GM19328 (cell line): ENCODE measurements at regions not wholly inside any gene's neighbourhood (a gene's known extent, or its start where the extent isn't known, plus 50 kb on each side); places are given as distances from the start of the nearest gene placed in this dataset.
A peak's percentile ranks its signal among the peaks of the same experiment; 100 is the strongest.

Source experiments
- ATAC-seq: cut with Tn5 transposase; IDR thresholded peaks from one replicate; pipeline ENCODE4 v1.9.1; 2021; ENCODE audit warnings: mild to moderate bottlenecking, moderate library complexity; ENCODE audit not compliant: unreplicated experiment

DNA sequence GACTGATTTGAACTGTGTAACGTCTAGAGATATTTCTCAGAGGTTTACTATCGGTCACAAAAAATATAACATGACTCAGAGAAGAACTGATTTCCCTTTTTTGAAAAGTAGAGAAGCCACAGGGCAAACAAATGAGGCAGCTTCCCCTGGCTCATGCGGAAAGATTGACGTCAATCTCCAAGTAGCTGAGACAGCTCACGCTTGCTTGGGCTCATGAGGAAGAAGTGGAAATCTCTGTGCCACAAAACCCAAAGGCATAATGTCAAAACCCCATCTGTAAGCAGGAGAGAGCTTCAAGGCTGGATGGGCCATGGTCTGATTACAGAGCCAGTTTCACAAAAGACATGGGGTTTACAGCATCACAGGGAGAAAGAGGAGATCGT, 188.1 kb downstream of the ARL4C start:
- peak; percentile 79 for ATAC-seq

DNA sequence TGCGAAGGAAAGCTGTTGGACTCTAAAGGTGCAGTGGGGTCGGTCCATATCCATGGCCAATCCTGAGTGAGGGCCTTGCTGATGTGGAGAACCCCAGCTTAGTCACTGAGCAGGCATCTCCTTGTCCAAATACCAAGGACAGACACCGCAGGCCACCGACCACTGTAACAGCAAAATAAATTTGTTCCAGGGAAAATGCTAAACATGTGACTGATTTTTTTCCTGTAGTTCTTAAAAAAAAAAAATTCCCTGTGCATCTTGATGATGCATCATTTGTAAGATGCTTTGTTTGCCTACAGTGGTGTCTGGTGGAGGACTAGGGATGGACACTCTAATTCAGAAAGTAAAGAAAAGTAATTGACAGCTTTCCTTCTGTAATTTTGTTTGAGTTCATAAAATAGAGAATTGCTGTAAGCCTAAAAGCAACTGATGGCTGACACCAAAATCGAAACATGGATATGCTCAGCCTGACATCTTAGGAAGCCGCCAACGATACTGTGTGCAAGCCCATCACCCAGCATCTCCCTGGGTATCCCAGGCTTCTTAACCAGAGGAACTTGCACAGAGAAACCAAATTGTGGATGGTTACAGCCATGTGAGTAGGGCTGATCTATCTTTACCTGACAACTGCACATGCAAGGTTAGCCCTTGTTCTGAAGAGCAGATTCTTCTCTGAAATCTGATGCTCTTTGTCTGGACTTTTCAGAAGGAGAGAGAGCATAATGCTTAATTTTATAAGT, 188.6 kb downstream of the ARL4C start:
- peak; percentile 26 for ATAC-seq

DNA sequence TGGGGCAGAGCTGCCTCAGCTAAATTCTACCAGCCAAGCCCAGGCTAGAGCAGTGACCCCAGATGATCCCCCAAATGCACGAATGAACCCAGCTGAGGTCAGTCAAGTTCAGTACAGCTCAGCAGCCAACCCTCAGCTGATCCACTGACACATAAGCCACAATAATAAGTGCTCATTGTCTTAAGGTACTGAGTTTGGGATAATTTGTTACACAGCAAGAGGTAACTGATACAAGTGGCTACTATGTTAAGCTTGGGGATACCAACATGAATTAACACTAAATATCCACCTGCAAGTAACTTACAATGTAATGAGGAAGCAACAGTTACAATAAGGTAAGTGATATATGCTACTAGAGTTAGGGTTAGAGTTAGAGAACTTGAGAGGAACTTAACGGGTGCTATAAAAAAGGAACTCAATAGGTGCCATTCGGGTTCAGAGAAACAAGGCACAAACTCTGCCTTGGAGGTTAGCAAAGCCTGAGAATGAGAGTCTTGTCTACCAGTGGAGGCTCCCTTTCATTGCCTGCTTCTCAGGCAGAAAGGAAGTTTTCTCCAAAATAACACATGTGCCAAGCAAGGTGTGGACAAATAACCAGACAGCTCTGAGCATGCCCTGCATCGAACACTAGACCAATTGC, 189.4 kb downstream of the ARL4C start:
- ATAC-seq, result no peak

DNA sequence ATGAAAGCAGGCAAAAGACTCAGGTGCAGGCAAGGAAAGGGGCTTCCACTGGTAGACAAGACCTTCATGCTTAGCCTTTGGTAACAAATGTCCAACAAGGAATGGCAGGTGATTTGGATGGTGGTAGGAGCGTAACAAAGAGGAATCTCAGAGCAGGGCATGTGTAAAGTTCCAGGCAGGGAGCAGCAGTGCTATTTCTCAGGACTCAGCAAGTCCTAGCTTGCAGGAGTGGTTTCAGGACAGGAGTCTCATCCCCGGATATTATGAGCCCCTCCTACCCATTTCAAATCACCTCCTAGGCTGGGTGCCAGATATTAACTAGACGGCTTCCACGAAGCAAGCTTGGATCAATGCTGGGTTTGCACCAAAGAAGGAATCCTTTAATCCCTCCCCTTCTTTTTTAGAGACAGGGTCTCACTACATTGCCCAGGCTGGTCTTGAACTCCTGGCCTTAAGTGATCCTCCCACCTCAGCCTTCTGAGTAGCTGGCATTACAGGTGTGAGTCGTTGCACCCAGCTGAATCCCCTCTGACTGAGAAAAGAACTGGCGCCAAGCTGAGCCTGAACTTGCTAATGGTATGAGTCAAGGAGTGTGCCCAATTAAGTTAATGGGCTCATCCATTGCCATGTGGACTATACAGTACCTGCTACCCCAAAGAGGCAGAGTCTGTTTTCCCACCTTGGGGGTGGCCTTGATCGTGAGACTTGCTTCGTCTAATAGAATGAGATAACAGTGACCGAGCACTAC, 190.3 kb downstream of the ARL4C start:
- no peak for ATAC-seq

DNA sequence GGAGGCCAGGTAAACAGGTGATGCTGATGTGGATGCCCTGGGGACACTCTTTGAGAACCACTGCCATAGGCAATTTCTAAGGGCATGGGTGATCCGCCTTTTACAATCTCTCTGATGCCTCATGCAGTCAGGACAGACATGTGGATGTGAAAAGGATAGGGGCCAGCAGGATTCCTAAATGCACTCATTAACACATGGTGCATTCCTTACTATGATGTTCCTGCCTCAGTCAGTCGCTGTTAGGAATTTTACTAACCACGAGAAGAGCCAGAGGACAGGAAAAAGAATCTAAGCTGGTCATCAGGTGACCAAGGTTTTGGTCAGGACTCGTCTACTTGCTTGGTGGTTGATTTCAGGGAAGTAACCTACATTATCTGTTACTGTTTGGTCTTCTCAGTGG, 191.0 kb downstream of the ARL4C start:
- ATAC-seq, result no peak

DNA sequence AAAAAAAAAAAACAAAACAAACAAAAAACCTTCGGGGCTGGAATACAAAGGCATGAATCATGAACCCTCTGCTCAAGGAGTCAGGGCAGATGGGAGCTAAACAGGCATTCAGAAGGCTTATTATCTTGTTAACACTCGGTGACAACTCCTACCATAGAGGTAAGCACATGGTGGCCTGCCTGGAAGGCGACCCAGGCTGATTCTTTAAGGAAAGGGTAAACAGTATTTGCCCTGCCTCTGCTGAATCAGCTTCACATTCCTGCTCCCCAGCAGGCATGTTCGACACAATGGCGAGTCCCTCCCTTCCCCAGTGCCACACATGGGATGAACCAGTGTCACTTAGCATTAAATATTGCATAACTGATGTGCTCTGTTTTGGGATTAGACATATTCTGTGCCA, 191.9 kb downstream of the ARL4C start:
- ATAC-seq, result no peak

DNA sequence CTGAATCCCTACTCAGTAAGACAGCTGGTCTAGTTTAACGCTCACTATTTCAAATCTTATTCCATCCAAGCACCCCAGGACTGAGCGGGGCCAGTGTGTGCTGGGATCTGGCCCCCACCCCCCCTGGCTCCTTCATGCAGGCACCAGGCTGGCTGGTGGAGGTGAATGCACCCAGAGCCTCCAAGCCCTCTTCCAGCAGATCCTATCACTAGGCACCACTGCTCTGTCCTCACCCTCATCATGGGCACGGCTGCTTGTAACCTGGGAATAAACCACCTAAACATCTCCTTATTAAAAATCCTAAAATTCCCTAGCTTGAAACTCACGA, 194.3 kb downstream of the ARL4C start:
- ATAC-seq, result no peak

DNA sequence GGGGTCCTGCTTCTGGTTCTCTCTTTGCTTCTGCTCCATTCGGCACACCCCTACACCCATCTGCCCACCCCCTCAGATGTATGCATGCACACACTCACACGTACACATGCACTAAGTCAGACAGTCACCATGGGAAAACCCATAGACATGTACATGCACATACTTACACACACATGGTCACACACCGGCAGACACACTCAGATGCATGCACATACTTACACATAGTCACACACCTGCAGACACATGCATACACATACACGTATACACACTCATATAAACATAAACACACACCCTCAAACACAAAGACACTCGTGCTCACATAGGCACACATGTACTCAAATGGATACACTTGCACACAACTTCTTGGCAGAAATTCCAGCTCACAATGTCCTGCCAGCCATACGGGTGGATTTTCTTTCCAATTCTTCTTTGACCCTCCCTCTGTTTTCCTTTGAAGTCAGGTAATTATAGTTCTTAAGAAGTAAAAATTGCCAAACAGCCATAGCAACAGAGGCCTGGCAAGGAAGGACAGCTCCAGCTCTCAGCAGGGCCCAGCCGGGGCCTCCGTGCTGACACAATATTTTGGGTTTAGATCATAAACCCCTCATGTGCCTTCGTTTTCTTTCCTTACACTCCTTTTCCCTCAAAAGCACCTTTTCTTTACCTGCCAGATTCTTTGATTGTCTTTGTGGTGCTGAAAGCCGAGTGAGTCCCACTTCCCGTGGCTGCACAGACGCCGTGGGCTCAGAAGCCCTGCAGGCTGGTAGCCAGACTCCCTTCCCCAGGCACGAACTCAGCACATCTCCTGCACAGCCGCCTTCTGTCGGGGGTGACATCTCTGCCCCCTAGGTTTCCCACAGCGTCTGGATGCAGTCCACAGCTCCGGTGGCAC, 195.7 kb downstream of the ARL4C start:
- no peak for ATAC-seq

DNA sequence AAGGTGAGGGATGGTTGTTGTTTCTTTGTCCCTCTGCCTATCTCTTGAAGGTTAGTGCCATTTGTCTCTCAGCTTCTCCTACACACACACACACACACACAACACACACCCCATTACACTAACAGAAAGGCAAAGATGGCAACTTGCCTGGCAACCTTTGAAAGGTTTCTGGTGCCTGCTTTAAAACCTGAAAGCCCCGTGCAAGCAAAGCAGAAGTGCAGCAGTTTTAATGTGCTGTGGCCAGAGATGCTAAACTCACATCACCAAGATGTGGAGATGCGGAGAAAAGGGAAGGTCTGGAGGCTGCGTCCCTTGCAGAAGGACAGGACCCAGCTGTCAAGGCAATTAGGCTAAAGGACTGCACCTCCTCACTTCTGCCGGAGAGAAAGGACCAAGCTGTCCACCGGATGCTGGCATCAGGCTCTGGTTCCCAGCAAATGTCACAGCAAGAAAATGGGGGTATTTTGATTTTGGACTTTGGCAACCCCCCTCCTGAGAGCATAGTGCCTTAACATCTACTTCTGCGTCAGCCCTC, 196.4 kb downstream of the ARL4C start:
- ATAC-seq, result no peak

DNA sequence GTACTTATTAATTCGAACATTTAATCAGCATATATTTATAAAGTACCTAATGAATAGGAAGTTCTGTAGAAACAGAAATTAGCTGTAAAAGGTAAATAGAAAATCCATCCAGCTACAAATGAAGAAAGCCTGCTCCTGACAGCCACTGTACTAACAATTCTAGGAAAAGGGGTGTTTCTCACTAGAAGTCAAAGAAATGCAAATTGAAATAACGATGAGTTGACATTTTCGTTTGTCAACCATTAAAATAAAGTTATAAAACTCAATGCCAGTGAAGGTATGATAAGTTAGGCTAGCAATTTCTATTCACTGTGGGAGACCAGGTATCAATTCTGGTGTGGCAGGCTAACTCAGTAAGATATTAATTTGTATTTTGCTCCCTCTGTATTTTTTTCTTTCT, 198.0 kb downstream of the ARL4C start:
- no peak for ATAC-seq

DNA sequence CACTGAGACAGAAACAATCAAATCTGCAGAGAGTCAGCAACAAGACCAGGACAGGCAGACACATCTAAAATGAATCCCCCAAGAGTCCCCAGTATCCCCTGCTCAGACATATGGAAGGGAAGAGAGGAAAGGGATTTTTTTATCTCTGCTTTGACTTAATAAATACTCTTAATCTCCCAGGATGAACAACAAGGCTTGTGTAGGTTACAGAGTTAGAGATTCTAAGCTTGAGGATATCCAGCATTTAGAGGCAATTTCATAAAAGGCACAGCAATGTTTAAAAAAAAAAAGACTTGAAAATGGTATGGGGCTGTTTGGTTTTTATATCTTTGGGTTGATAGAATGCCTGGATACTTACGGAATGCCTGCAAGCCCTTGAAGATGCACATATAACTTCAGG, 199.9 kb downstream of the ARL4C start:
- ATAC-seq, result no peak

DNA sequence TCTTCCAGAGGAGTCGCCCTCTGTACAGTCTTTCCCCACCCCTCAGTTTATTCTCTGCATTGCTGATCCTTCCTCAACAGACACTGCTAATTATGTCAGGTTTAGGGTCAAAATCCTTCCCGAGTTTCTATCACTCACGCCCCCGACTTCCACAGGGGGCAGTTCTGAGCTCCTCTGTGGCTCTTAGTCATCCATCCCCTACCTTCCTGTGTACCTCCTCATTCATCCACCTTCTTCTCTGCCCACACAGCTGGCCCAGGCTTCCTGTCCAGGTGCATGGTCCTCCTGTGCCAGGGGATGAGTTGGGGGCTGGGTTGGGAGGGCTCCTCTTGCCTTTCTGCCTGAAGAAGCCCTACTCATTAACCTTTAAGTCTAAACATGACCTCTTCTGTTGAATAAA, 202.9 kb downstream of the ARL4C start:
- ATAC-seq, result no peak

DNA sequence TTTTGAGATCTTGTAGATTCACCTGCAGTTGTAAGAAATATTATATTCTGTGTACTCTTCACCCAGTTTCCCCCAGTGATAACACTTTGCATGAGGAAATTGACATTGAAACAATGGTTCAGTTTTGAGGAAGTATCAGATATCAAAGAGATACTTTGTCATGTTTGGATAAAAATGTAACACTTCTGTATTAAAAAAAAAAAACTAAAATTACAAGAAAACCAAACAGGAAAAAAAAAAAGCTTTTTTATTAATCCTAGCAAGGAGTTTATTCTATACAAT, 204.0 kb downstream of the ARL4C start:
- no peak for ATAC-seq

DNA sequence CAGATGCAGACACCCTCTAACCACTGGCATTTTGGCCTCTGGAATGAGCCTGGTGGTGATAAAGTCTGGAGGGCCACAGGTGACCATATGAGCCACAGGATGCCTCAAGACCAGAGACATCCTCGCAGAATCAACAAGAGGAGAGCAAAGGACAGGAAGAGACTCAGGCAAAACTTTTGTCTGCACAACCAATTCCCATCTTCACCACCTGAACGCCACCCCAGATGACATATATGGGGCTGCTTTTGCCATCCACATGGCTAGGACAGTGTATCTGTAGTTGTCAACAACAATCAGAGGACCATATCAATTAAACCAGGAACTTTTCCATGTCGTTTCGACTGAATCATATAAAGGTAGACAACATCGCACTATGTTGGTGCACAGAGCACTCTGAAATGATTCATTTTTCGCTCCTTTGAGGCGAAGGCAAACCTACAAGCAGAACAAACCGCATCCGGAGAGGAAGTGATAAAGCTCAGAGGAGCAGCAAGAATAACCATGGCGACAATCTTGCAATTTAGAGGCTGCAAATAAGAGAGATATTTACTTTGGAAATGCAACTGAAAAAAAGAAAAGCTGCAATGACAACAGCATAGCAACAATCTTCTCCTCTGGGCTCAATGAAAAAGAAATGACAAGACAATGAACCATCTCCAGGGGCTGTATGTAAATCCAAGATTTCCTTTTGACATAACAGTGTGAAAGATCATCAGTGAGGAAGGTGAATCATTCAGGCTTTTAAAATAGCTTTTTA, 204.5 kb downstream of the ARL4C start:
- ATAC-seq, result peak; percentile 52

DNA sequence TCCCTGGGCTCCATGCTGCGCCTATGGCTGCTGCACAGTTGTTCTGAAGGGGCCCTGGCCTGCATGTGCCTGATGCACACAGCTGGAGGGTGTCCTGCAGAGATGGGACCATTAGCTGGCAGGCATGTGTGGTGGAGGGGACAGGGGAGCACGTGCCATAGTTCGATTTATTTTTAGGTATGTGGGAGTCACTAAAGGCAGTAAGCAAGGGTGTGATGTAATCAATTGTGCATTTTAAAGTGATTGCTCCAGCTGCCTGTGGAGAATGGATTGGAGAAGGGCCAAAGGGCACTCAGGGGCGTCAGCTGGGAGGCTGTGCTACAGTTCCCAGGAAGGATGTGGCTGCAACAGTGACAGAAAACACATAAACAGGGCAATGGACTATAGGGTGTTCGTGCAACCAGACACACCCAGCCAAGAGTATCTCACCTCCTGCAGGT, 205.1 kb downstream of the ARL4C start:
- no peak for ATAC-seq

DNA sequence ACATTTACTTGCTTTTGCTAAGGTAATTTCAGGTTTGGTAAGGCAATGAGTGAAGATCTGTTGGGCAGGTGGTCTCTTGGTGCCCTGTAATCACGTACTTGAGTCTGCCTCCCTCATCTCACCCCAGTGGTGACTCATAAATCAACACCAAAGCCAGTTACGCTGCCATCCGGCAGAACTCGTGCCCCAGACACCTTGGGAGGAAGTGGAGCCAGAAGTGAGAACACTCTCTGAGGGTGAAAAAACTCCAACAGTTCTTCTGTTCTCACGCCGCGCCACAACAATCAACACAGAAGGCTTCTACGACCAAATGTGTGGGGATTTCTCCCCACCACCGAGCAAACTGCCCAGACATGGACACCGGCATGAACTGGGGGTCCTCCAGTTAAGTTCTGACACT, 206.2 kb downstream of the ARL4C start:
- ATAC-seq, result peak; percentile 49

DNA sequence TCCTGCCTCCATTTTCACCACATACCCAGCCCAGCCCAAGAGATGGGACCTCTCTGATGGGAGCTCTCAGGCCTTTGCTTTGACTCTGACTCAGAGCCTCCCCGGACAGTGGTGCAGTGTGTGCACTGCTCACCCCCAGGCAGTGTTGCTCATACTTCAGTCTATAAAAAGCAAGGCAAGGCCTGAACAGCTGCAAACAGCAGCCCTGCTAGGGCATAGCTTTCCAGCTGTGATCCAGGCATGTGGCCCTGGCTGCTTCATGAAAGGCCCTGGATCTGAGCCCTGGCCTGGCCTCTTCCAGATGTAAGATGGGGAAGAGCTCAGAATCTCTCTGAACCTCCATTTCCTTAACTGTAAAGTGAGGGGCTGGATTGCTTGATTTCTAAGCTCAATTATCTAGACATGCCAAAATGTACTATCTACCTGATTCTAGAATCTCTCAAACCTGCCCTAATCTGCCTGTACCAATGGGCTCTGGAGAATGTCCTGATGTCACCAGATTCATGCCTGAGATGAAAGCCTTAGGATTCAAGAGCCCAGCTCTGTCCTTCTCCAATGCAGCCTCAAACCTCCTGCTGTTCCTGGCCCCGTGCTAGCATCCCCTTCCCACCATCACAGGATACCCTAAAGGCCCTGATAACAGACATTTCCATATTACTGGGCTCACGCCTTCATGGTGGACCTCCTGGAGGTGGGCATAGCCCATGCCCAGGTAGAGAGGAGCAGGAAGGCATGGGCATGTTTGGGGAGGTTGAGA, 206.9 kb downstream of the ARL4C start:
- no peak for ATAC-seq

DNA sequence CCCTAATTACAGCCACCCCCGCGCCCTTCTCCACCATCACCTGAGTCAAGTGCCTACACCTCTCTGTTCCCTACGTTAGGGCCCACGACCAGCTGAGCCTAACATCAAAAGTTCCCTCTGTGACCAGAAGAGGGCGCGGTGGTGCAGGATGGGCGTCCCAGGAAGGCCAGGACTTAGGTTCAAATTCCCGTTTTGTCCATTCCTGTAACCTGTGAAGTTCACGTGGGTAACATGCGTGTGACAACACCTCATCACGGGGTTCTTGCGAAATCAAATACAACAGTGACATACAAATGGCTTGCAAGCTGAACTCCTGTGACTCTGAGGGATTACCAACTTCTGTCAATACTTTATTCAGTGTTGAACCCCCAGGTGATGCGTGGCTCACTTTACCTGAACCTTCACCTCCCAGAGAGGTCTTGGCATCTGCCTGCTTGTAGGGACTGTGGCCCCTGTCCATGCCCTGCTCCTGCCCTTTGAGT, 207.9 kb downstream of the ARL4C start:
- ATAC-seq, result no peak

DNA sequence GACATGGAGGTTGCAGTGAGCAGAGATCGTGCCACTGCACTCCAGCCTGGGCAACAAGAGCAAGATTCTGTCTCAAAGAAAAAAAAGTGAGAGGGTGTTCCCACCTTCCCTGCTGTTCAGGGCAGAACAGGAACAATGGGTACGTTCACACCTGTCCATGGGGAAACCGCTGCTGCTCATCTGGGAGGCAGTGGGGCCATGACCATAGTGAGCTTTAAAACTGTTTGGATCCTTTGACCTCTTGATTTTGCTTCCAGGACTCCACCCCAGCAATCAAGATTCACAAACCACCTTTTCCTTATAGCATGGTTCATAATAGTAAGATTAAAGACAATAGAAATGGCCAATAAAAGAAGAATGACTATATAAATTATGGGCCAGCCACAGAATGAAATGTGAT, 209.2 kb downstream of the ARL4C start:
- no peak for ATAC-seq

DNA sequence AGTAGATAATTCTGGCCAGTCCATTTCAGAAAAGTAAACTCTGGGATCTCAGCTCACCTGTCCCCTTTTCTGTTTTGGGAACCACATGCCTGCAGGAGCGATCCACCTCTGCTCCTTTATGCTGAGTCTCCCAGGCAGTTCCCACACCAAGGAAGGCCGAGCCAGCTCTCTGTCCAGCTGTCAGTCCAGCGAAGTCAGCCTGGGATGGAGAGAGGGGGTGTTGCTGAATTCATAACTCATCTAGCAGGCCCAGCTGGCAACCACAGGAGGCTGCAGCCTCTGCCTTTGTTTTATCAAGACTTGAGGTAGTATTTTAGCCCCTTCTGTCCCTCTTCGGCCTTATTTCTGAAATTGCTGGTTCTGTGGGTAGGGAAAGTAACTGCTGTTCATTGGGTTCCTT, 209.9 kb downstream of the ARL4C start:
- ATAC-seq, result no peak
